ENCODE measurements at regions not wholly inside any gene's neighbourhood (a gene's known extent, or its start where the extent isn't known, plus 50 kb on each side); places are given as distances from the start of the nearest gene placed in this dataset.

DNA sequence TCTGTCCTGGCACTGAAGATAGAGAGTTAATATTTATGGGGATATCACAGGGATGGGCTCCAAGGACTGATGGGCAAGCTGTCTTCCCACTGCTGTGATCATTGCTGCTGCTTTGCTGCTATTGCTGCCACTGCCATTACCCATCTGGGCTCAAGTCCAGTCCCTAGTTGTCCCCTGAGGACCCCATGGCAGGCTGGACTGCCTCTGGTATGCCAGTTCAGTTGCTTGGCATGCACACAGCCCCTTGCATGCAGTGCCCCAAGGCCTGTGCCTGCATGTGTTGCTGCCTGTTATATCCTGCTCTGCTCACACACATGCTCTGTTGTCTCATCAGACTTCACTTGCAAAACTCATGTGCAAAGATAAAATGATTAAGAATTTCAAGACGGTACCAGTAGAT, 109.5 kb downstream of the ADRA2A start:
- no peak overlapping the region for H3K9ac ChIP-seq (replicated peaks in 1 of 4; ENCODE audit: extremely low read depth in 1 of 4, low read depth in 3 of 4, low read length in 3 of 4)
- TF ChIP-seq CBX5 (IDR thresholded peaks at IDR 0.05; ENCODE audit: low read depth, low read length) (no peak), RXRA (IDR thresholded peaks at IDR 0.05; ENCODE audit: insufficient read depth, low read depth, low read length) (no peak), POLR2AphosphoS5 (IDR thresholded peaks at IDR 0.05; ENCODE audit: low read depth, low read length) (no peak)
- no peaks in the 10 kb centered on the region for H3K27me3 ChIP-seq (replicated peaks in 1 of 4; ENCODE audit: control insufficient read depth in 3 of 4, extremely low read depth in 1 of 4, insufficient read depth in 3 of 4, low read length in 3 of 4)
- no peaks in the 10 kb centered on the region for H3K9me3 ChIP-seq (ENCODE audit: insufficient read depth in 2 of 2, low read depth in 1 of 2, low read length in 1 of 2)
- no peak overlapping the region for H2BK5ac ChIP-seq (ENCODE audit: low read depth, low read length)
- WGBS, 2 experiments (ENCODE audit: extremely low coverage in 1 of 2, insufficient coverage in 1 of 2, insufficient read length in 1 of 2, insufficient replicate concordance in 2 of 2, low coverage in 1 of 2, low lambda C conversion rate in 2 of 2, missing lambda C conversion rate in 1 of 2), result 100% methylated on average over 1 of the region's 1 CpG; no CpG with 5 or more reads in 1 of the 2 experiments
- H3K4ac ChIP-seq (replicated peaks; ENCODE audit: insufficient read length, low read depth, low read length), result no peak overlapping the region
- H2BK15ac ChIP-seq (ENCODE audit: low read length), result no peak overlapping the region
- no peak overlapping the region for H3K4me3 ChIP-seq (ENCODE audit: extremely low read depth in 1 of 4, insufficient read depth in 2 of 4, low read depth in 3 of 4, low read length in 4 of 4)
- no peak overlapping the region for H4K91ac ChIP-seq (replicated peaks; ENCODE audit: insufficient read length, low read length)
- DNase-seq (ENCODE audit: low read depth in 1 of 2, low spot score in 2 of 2) (no peak), FAIRE-seq (no peak)
- no peaks in the 10 kb centered on the region for H3K36me3 ChIP-seq (ENCODE audit: control insufficient read depth in 2 of 4, insufficient read depth in 4 of 4, low read length in 3 of 4)
- H3K79me1 ChIP-seq (ENCODE audit: low read depth, low read length), result no peaks in the 10 kb centered on the region
- H3K18ac ChIP-seq (ENCODE audit: extremely low read depth, low read length), result no peak overlapping the region
- no peak overlapping the region for H3K27ac ChIP-seq (ENCODE audit: low read depth, low read length)
- no peaks in the 10 kb centered on the region for H3K79me2 ChIP-seq (ENCODE audit: control insufficient read depth in 1 of 2, insufficient read depth in 2 of 2, low read length in 2 of 2)
- no peaks in the 10 kb centered on the region; the same call in 1 of the 2 replicates for H3K23me2 ChIP-seq (ENCODE audit: low read depth, low read length)
- no peak overlapping the region for H3K4me2 ChIP-seq (ENCODE audit: insufficient read depth in 1 of 2, low read depth in 2 of 2, low read length in 2 of 2)
- no peaks in the 10 kb centered on the region for H4K20me1 ChIP-seq (replicated peaks in 1 of 2; ENCODE audit: control insufficient read depth in 1 of 2, insufficient read depth in 2 of 2, low read length in 2 of 2)
- ChIA-PET CTCF (ENCODE audit: partially characterized antibody) (no interaction called here), POLR2A (ENCODE audit: partially characterized antibody) (no interaction called here)
- H3K14ac ChIP-seq (ENCODE audit: insufficient read length), result no peak overlapping the region
- peak overlapping the region; percentile 11; the same call in 1 of the 2 replicates for H2AFZ ChIP-seq (ENCODE audit: low read length)
- no peak overlapping the region for H2BK12ac ChIP-seq (ENCODE audit: low read depth, low read length)
- no peak overlapping the region for H2AK5ac ChIP-seq (ENCODE audit: low read depth, low read length)
- H2BK120ac ChIP-seq (replicated peaks; ENCODE audit: low read depth, low read length), result no peak overlapping the region
- no peaks in the 10 kb centered on the region for H3K4me1 ChIP-seq (replicated peaks in 1 of 4; ENCODE audit: control insufficient read depth in 3 of 4, insufficient read depth in 4 of 4, low read length in 3 of 4)
- no peak overlapping the region for H3K56ac ChIP-seq (replicated peaks; ENCODE audit: insufficient read length, low read depth, low read length)
- H2BK20ac ChIP-seq (ENCODE audit: low read length), result no peak overlapping the region
- no peak overlapping the region for H3K23ac ChIP-seq (ENCODE audit: insufficient read length)
- no peak overlapping the region for H4K5ac ChIP-seq (ENCODE audit: insufficient read length, low read depth, low read length)
- H4K8ac ChIP-seq (ENCODE audit: extremely low read depth, insufficient read depth, low read length), result no peak overlapping the region

Data from H1 (cell line).